ENCODE measurements at regions not wholly inside any gene's neighbourhood (a gene's known extent, or its start where the extent isn't known, plus 50 kb on each side); places are given as distances from the start of the nearest gene placed in this dataset.

- DNase-seq: no peak
- no peaks in the 10 kb centered on the region for H3K9me3 ChIP-seq (replicated peaks; ENCODE audit: insufficient read depth, low read length)
- no peaks in the 10 kb centered on the region for H3K36me3 ChIP-seq (replicated peaks; ENCODE audit: insufficient read depth, low read length)
- no peak overlapping the region for H3K4me2 ChIP-seq (ENCODE audit: low read depth, low read length)
- no peak overlapping the region for H3K9ac ChIP-seq (ENCODE audit: low read length)
- H2AFZ ChIP-seq (ENCODE audit: low read length): no peak overlapping the region
- no peaks in the 10 kb centered on the region for H3K9me2 ChIP-seq (replicated peaks; ENCODE audit: insufficient read depth, low read length)
- H4K20me1 ChIP-seq (ENCODE audit: insufficient read depth, low read length): no peaks in the 10 kb centered on the region
- no peak for TF ChIP-seq EZH2phosphoT487 (IDR thresholded peaks at IDR 0.05; ENCODE audit: low read length)
- no peak for TF ChIP-seq CTCF (IDR thresholded peaks at IDR 0.05; ENCODE audit: low read length)
- TF ChIP-seq EZH2 (optimal IDR thresholded peaks at IDR 0.05; ENCODE audit: low read depth, low read length): no peak
- H3K79me2 ChIP-seq (ENCODE audit: low read length): no peaks in the 10 kb centered on the region
- H3K4me3 ChIP-seq (ENCODE audit: low read length): no peak overlapping the region
- no peaks in the 10 kb centered on the region for H3K4me1 ChIP-seq (ENCODE audit: low read length)
- H3F3A ChIP-seq (ENCODE audit: insufficient read depth, low read length): no peaks in the 10 kb centered on the region
- no peak overlapping the region for H3K27ac ChIP-seq (ENCODE audit: low read length)
- H3K27me3 ChIP-seq (replicated peaks; ENCODE audit: insufficient read depth, low read length): peaks cover 74% of the 10 kb centered on the region
Observed at GRCh38 chr16:85989863-85990643, 91.1 kb downstream of the IRF8 start.

DNA sequence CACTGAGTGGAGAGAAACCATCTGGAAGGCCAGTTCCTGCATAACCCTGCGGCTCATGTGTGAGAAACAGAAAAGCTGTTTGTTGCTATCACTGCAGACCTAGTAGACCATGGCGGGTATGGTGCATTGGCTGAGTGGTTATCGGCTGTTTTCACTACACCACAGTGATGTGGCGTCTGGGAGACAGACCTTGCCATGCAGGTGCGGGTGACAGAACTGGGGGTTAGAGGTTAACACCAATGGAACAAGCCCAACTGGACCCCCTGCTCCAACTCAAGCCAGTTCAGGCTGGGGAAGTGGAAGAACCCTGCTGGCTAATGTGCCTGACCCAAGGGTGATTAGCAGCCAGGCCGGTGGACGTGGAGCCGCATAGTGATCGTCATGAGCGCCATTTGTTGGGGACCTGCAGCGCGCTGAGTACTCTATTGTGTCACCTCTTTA lies 91.9 kb downstream of the IRF8 start:
- Histone ChIP-seq H3K9ac (ENCODE audit: low read length) (no peak overlapping the region), H4K20me1 (ENCODE audit: insufficient read depth, low read length) (no peaks in the 10 kb centered on the region), H3K4me1 (ENCODE audit: low read length) (no peaks in the 10 kb centered on the region), H3K9me2 (replicated peaks; ENCODE audit: insufficient read depth, low read length) (no peaks in the 10 kb centered on the region), H3K79me2 (ENCODE audit: low read length) (no peaks in the 10 kb centered on the region), H3K27me3 (replicated peaks; ENCODE audit: insufficient read depth, low read length) (peaks cover 74% of the 10 kb centered on the region), H3K36me3 (replicated peaks; ENCODE audit: insufficient read depth, low read length) (no peaks in the 10 kb centered on the region), H3K4me2 (ENCODE audit: low read depth, low read length) (no peak overlapping the region), H3K4me3 (ENCODE audit: low read length) (no peak overlapping the region), H2AFZ (ENCODE audit: low read length) (no peak overlapping the region), H3F3A (ENCODE audit: insufficient read depth, low read length) (no peaks in the 10 kb centered on the region), H3K27ac (ENCODE audit: low read length) (no peak overlapping the region), H3K9me3 (replicated peaks; ENCODE audit: insufficient read depth, low read length) (no peaks in the 10 kb centered on the region)
- DNase-seq: no peak
- TF ChIP-seq EZH2 (optimal IDR thresholded peaks at IDR 0.05; ENCODE audit: low read depth, low read length) (no peak), EZH2phosphoT487 (IDR thresholded peaks at IDR 0.05; ENCODE audit: low read length) (no peak), CTCF (IDR thresholded peaks at IDR 0.05; ENCODE audit: low read length) (no peak)

DNA sequence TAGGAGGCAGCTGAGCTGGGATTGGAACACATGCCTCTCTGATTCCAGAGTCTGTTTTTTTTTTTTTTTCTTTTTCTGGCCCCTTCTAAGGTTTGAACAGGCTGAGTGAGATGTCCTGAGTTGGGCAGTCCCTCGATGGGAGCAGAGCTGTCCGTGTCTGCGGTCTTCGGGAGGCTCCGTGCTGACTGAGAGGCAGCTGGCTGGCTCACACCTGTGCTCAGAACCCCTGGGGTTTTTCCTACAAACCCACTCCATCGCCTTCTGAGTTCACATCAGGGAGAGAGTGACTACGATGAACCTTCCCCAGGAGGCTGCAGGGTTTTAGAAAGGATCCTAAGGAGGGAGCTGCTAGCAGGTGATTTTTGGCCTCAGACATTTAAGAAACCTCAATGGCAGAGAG lies 92.5 kb downstream of the IRF8 start:
- Histone ChIP-seq H4K20me1 (ENCODE audit: insufficient read depth, low read length) (no peaks in the 10 kb centered on the region), H3K27me3 (replicated peaks; ENCODE audit: insufficient read depth, low read length) (peaks cover 75% of the 10 kb centered on the region), H3F3A (ENCODE audit: insufficient read depth, low read length) (no peaks in the 10 kb centered on the region), H3K9me2 (replicated peaks; ENCODE audit: insufficient read depth, low read length) (no peaks in the 10 kb centered on the region), H3K4me1 (ENCODE audit: low read length) (no peaks in the 10 kb centered on the region), H3K27ac (ENCODE audit: low read length) (no peak overlapping the region), H3K9me3 (replicated peaks; ENCODE audit: insufficient read depth, low read length) (no peaks in the 10 kb centered on the region), H2AFZ (ENCODE audit: low read length) (no peak overlapping the region), H3K9ac (ENCODE audit: low read length) (no peak overlapping the region), H3K79me2 (ENCODE audit: low read length) (no peaks in the 10 kb centered on the region), H3K36me3 (replicated peaks; ENCODE audit: insufficient read depth, low read length) (no peaks in the 10 kb centered on the region), H3K4me3 (ENCODE audit: low read length) (no peak overlapping the region), H3K4me2 (ENCODE audit: low read depth, low read length) (no peak overlapping the region)
- TF ChIP-seq EZH2 (optimal IDR thresholded peaks at IDR 0.05; ENCODE audit: low read depth, low read length) (no peak), CTCF (IDR thresholded peaks at IDR 0.05; ENCODE audit: low read length) (no peak), EZH2phosphoT487 (IDR thresholded peaks at IDR 0.05; ENCODE audit: low read length) (no peak)
- no peak for DNase-seq
